ENCODE measurements at regions not wholly inside any gene's neighbourhood (a gene's known extent, or its start where the extent isn't known, plus 50 kb on each side); places are given as distances from the start of the nearest gene placed in this dataset.

GRCh38 chr6:138569970-138570724, 70.9 kb upstream of the NHSL1 start:
- no peaks in the 10 kb centered on the region for H3K36me3 ChIP-seq (ENCODE audit: control insufficient read depth in 1 of 2, insufficient read depth in 2 of 2, low read length in 2 of 2)
- no peaks in the 10 kb centered on the region for H3K79me2 ChIP-seq (ENCODE audit: insufficient read depth, low read length)
- POLR2A ChIA-PET: no interaction called here
- no peak overlapping the region for H3K9ac ChIP-seq (ENCODE audit: low read length)
- CTCF ChIA-PET: no interaction called here
- H3K9me3 ChIP-seq (ENCODE audit: control insufficient read depth in 1 of 2, insufficient read depth in 1 of 2, low read depth in 1 of 2, low read length in 2 of 2): no peaks in the 10 kb centered on the region
- H2AFZ ChIP-seq (ENCODE audit: low read depth, low read length, poor library complexity, severe bottlenecking): no peak overlapping the region
- H3K4me2 ChIP-seq (ENCODE audit: low read length): no peak overlapping the region
- H3K27ac ChIP-seq (ENCODE audit: low read depth, low read length): no peak overlapping the region
- no peaks in the 10 kb centered on the region for H4K20me1 ChIP-seq (ENCODE audit: insufficient read depth)
- no TSS peak for BruUV-seq (replicated peaks)
- intact Hi-C loops (cut with micrococcal nuclease): no loop called here
- no peaks in the 10 kb centered on the region for H3K4me1 ChIP-seq (ENCODE audit: control insufficient read depth in 1 of 2, insufficient read depth in 2 of 2, low read length in 2 of 2)
- no peak for TF ChIP-seq CBX3 (IDR thresholded peaks at IDR 0.05; ENCODE audit: low read depth)
- TF ChIP-seq EGR1 (IDR thresholded peaks at IDR 0.05; ENCODE audit: low read depth): no peak
- no peak for TF ChIP-seq JUND (IDR thresholded peaks at IDR 0.05)
- no peak for TF ChIP-seq YY1 (IDR thresholded peaks at IDR 0.05; ENCODE audit: extremely low read depth, insufficient replicate concordance, low read depth, low read length)
- TF ChIP-seq CEBPB (IDR thresholded peaks at IDR 0.05; ENCODE audit: low read depth): no peak
- no peak for TF ChIP-seq REST (IDR thresholded peaks at IDR 0.05; ENCODE audit: low read depth)
- no peak for TF ChIP-seq SIN3A (IDR thresholded peaks at IDR 0.05; ENCODE audit: low read depth)
- no peak for TF ChIP-seq ZNF274 (IDR thresholded peaks at IDR 0.05; ENCODE audit: low read depth, low read length)
- H3K4me3 ChIP-seq (replicated peaks in 1 of 2; ENCODE audit: low read depth in 1 of 2, low read length in 2 of 2): no peak overlapping the region
- no peaks in the 10 kb centered on the region for H3K9me2 ChIP-seq (ENCODE audit: insufficient read depth)
- RAD21 ChIA-PET (ENCODE audit: low non-redundant PET in 1 of 2, low total read pairs in 2 of 2, uncharacterized antibody in 2 of 2, unreplicated experiment in 2 of 2): no interaction called here
- H3K27me3 ChIP-seq (ENCODE audit: insufficient read depth, low read length): no peaks in the 10 kb centered on the region
- DNase-seq (ENCODE audit: low read depth, low spot score): no peak
- ATAC-seq: no peak
